GM11168 (cell line): ENCODE measurements at regions not wholly inside any gene's neighbourhood (a gene's known extent, or its start where the extent isn't known, plus 50 kb on each side); places are given as distances from the start of the nearest gene placed in this dataset.

Experiments
- in situ Hi-C: fragments of 300-500 bp; cut with MboI; formaldehyde crosslinking; loops from one replicate; pipeline ENCODE4 v1.12.0; 2022; ENCODE audit warnings: low sequenced_read_pairs; ENCODE audit not compliant: unreplicated experiment

DNA sequence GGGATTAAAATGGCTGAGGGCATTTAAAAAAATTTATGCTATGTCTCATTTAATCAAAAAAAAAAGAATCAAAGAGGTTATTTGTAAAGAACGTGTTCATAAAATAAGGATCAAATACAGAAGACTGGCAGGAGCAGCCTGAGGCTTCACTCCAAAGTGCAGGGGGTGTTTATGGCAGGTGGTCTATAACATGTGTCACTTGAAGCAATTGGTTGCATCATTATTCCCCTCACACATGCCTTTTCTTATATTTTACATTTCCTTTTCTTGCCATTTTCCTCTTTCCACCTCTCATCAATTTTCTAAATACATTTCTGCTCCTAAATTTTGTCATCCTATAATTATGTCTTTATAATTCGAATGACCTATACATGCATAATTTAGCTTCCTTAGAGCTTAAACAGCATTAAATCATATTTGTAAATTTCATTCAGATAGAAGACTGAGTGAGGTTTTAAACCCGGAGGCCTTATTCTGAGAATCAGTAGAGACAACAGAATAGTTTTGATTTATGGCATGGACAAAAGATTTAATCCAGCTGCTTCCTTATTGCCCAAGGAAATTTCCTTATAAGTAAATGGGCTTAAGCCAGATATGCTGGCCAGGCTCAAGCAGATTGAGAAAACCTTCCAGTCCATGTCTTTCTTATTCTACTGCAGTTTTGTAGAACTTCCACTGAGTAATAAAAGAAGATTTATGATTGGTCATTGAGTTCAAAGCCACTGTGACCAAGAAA lies 322.8 kb downstream of the TGFB2 start:
- in situ Hi-C loops, result no loop called here

DNA sequence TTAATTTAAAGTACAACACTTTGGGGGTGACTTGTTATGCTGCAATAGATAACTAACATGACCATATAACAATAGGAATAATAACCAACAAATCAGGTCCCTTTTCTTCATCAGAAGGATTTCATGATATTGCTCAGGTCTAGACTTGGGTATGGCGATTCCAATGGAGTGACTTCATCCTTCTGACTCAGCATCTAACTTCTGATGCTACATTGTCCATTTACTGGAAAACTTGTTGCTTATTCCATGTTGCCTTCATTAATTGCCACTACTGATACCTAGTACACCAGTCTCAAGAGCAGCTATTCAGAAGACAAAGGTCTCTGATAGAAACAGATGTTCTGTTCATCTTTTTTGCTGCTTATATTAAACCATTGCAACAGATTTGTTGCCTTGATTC lies 324.3 kb downstream of the TGFB2 start:
- in situ Hi-C loops, result no loop called here

DNA sequence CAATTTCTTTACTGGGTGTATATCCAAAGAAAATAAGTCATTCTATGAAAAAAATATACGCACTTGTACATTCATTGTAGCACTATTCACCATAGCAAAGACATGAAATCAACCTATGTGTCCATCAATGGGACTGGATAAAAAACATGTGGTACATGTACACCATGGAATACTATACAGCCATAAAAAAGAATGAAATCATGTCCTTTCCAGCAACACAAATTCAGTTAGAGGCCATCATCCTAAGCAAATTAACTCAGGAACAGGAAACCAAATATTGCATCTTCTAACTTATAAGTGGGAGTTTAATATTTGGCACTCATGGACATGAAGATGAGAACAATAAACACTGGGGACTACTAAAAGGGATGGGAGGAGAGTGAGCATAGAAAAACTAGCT lies 325.7 kb downstream of the TGFB2 start:
- in situ Hi-C loops, result no loop called here

DNA sequence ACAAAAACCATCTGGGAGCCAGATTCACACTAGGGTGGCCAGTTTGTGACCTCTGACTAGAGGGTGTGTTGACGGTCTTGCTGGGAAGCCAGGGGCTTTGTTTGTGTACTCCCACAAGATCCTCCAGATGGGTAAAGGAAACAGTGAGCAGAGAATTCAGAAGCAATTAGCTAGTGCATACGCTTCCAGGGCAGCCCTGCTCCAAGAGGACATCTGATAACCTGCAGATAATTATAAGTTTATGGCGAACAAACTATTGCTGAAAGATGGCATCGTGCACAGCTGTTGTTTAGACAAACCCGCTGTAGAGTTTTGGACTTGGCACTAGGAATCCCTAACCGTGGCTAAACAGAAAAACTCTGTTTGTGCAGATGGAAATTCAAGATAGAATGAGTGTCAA lies 326.4 kb downstream of the TGFB2 start:
- in situ Hi-C loops, result no loop called here

DNA sequence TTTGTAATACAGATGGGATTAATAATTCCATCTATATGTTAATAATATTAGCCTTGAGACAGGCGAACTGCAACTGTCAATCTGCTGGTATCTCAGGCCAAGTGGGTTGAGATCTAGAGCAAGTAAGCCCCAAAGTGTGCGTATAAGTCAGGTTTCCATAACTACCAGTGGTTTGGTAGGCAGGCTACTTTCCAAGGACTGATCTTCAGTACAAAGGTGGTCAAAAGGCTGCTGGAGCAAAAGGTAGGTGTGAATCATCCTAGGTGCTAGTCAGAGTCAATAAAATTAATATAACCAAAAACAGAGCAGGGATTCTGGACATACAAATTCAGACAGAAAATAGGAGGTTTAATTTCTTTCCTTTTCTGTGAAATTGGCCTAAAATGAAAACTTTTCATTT lies 328.0 kb downstream of the TGFB2 start:
- in situ Hi-C loops, result no loop called here

DNA sequence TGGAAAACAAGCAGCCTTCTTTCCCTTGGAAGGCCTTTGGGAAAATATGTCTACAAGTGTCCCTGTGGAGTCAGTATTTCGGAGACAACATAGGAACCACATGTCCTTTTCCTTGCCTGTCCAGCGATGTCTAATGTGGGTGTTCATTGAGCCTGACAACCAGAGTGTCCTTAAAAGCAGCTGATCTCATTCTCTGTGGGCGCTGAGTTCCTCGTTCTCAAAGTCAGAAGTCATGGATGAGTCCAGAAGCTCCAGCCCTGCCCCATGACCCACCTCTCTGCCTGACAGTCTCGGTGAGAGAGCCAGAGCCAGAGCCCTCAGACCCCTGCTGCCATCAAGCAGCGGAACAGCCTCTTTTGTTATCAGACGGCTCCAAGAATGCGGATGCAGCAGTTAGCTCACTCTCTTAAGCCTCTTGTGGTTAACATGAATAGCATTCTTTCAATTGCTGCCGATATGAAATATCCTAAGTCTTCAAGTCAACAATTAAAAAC lies 329.2 kb downstream of the TGFB2 start:
- in situ Hi-C loops, result no loop called here

DNA sequence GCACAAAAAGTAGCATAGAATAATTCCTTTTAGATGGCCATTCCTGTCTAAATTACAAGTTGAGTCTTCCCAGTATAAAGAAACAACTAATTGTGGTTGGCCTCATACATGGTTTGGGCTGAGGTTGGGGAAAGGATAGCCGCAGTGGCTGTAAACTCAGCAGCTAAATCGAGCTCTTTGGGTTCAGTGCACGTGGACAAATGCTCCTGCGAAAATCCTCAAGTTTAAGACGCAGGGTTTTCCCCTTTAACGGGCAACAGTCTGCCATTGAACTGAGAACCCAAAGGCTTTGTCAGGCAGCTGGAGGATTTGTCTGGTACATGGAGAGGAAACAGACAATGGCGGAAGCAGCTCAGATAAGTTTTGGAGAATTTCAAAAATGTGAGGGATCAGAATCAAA lies 331.9 kb downstream of the TGFB2 start:
- in situ Hi-C loops, result no loop called here

DNA sequence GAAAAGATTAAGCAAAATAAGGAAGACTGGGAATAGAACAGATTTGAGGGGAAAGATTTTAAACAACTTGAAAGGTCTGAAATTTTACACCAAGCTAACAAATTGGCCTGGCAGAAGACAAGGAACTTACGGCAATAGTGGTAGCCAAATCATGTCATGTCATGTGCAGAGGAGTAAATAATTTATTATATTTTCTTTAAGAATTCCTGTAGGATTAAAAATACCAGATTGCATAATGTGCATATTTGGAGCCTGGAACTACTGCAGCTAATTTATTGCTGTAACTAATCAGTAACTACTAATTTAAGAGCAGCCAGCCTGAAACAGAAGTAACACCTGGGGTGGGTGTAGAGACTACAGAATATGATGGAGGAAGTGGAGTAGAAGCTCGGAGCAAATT lies 334.3 kb downstream of the TGFB2 start:
- in situ Hi-C loops, result no loop called here

DNA sequence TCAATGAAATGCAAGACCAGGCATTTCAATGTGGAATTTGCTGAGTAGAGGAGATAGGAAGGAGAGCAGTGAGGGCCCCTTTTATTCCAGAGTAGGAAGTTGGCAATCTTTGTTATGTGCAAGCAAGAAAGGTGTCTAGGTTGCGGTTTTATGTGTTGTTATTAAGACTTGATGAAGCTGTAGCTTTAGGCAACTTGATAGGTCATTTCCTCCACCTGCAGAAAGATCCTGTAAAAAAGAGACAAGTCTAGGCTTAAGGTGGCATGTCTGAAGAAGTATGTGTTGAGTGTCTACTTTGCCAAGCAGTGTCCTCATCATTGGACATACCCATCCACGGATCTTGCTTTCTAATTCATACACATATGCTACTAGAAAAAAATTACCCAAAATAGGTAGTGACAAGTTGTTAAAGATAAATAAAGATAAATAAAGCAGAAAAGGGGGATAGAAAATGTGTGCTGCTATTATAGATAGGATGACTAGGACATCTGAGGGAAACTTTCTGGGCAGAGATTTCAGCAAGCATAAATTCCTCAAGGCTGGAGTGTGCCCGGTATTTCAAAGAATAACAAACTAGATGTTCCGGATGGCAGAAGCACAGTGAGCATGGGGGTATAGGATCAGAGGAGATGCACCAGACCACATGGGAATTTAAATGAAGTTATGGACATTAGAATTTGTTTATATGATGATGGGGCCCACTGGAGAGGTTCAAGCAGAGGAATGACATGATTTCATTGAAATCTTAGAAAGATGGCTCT lies 335.0 kb downstream of the TGFB2 start:
- in situ Hi-C loops, result no loop called here

DNA sequence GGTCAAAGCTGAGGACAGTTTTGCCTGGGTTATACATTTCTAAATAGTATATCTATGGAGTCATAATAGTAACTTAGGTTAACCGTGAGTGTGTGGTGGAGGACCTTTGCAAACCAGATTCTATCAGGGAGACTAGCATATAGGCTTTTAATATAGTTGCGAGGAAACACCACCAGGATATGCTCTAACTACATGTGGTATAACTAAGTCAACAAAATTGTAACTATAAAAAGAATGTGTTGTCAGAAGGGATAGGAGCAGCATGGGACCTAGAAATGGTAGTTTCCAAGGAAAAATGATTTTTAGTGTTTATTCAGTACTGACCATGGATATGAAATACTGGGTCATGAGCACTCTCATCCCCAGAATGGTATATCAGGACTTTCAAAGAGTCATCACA lies 338.1 kb downstream of the TGFB2 start:
- in situ Hi-C loops, result no loop called here

DNA sequence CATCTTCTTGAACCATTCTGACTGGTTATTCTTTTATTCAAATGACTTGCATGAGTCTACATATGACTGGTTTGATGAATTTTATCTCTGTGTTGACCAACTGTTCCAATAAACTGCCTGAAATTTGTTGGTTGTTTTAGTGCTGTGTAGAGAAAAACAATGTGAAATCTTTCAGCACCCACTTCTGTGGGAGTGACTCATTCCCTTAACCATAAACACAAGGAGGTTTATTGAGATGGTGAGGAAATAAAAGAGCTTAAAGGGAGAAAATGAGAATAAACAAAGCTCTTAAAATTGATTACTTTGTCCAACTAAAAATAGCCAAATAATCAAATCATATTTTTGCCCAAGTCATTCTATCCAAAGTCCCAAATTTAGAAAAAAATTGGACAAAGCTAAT lies 341.1 kb downstream of the TGFB2 start:
- in situ Hi-C loops, result no loop called here

DNA sequence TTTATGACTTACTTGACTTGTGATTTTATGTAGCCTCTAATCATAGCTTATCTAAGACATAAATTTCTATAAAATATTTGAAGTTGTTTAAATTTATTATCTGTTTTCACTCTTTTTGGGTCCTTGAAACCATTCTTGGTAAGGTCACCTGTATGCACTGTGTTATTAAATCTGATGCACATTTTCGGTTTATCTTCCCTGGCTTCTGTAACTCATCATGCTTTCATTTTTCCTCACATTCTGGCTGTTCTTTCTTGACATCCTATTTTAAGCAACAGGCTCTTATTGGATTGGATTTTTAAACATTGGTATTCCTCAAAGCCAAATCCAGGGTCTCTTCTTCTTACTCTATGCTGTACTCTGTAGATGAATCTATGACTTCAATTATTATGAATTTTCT lies 341.6 kb downstream of the TGFB2 start:
- in situ Hi-C loops, result no loop called here

DNA sequence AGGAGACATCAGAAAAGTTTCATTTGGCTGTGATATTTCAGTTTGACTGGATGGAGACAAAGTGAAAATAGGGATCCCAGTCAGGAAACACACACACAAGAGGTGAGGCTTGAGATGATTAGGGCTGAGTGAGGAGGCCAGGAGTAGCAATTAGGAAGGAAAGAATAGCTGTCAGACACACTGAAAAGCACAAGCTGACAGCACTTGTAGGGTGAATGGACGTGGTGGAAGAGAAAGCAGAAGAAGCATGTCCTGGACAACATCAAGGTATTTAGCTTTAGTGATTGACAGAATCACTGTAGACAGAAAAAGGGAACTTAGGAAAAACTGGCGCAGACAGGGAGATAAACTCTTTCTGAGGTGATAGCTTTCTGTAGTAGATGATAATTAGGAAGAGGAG lies 347.7 kb downstream of the TGFB2 start:
- in situ Hi-C loops, result no loop called here

DNA sequence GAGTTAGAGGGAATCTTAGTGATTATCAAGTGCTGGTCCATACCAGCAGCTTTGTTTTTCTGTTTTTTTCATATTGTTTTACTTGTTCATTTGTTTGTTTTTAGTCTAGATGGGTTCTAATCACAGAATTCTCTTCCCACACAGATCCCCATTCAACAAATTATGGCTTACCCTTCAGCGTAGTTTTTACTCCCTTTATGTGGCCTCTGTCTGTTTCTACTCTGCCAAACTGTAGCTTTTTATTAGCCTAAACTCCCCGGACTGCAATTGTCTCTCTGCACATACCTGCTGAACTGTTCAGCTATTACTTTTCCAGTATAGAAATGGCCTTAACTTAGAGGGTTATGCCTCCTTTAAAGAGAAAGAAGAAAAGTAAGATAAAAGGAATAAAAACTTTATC lies 348.5 kb downstream of the TGFB2 start:
- in situ Hi-C loops, result no loop called here

DNA sequence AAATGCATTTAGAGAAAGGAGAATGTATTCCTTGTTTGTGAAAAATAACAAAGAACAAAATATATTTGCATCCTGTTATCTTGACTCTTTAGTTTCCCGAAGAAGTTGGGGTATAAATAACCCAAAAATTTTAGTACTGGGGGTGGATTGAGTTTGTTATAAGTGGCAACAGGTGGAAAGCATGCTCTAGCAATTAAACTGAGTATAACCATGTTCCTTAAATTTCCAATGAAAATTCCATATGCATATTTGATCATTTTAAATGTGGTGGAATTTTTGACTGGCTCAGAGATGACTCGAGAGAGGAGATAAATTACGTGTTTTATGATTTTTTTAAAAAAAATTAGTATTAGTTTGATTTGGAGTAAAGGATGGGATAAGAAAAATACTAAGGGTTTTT lies 348.9 kb downstream of the TGFB2 start:
- in situ Hi-C loops, result no loop called here

DNA sequence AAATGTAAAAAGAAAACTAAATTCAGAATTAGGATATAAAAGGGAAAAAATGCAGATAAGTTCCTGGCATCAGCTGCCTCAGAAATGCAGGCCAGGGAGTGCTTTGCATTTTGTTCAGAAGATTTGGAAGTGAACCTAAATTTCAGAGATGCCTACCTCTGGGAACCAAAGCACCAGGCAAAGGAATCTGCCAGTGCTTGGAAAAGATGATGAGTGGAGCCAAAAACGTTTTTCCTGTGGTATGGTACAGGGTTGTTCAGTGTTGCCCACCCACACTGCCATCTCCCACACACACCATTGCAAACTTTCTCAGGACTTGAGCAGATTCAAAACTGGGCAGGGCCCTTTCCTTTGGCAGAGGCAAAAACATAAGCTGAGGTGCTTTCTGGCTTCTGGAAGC lies 349.5 kb downstream of the TGFB2 start:
- in situ Hi-C loops, result no loop called here

DNA sequence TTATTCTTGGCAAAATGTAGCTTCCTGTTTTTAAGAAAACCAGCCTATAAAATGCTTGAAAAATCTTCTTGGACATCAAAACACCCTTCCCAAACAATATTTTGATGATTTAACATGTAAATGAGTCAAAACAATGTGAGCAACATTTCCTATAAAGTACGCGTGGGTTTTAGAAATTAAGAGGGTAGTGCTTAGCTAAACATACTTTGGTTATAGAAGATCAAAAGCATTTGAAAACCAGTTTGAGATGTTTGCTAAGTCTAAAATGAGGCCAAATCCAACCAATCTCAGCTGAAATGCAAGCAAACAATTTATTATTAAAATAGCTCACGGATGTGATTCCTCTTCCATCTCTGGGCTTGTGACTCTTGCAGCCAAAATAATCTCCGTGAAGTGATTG lies 350.4 kb downstream of the TGFB2 start:
- in situ Hi-C loops, result no loop called here

DNA sequence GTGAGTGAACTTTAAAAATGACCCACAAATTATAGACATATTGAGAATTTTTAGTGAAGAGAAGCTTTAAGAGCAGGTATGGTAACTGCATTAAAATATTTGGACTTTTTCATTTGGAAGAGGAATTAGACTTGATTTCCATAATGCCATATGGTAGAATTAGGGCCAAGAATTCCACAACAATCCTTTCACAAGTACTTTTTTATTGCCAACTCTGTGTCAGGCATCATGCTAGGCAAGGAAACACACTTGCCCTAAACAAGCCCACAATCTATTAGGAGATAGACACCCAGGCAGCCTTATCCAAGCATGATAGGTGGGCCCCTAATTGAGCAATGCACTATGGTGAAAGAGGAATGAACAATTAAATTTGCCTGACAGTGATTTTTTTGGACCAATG lies 353.0 kb downstream of the TGFB2 start:
- in situ Hi-C loops, result no loop called here

DNA sequence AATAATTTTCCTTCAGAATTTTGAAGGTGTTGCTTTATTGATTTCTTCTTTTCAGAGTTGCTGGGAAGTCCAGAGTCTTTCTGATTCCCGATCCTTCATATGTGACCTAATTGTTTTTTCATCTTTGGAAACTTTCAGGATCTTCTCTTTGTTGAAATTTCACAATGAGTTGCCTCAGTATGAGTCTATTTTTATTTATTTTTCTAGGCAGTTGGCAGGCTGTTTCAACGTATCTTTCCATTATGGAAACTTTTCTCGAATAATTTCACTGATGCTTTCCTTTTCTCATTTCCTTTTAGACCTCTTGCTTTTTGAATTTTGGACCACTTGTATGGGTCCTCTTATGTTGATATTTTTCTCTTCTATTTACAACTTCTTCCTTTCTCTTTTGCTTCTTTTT lies 354.3 kb downstream of the TGFB2 start:
- in situ Hi-C loops, result no loop called here

DNA sequence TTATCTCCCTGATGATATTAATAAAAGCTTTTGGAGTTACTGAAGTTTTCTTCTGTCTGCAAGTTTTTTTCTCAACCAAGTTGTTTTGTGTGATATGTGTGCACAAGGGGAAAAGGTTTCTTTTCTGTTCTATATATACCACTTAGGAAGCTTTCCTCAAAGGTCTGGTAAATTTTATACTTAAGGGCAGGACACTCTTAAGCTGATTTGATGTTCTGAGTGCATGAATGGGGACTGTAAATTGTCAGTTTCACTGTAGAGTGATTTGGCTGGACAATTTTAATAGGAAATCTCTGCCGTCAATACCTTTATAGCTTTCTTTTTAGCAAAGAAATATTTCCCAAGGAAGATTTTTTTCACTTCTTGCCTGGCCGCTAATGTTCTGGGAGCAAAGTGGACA lies 354.7 kb downstream of the TGFB2 start:
- in situ Hi-C loops, result no loop called here

DNA sequence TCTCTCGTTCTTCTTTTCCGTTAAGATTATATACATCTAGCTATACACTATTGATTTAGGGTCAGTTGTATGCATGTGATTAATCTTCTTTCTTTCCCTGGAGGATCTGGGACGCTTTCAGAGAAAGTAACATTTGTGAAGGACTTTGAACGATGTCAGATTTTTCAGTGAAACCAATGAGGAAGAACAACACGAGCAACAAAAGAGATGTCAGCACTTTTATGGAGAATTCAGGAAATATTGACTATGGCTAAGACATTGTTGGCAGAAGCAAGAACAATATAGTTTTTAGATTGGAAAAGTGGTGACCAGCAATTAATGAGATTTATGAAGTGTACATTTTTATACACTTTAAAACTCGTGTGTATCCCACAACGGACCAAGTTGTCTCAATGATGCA lies 355.5 kb downstream of the TGFB2 start:
- in situ Hi-C loops, result no loop called here

DNA sequence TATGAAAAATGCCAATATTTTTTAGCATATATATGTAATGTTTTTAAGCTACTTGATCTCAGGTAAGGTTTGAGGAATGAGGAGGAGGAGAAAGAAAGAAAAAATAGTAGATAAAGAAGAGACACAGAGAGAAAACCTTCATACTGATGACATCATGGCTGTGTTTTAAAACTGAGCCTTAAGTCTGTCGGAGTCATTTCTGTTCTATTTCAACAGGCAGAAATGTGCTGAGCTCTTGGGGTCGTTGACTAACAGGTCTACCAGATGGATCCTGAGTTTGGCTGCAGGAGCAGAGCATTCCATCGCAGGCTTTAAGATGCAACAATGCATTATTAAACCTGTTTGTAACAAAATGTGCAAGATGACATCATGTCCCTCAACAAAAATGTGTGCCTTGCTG lies 356.0 kb downstream of the TGFB2 start:
- in situ Hi-C loops, result no loop called here
